SU-DHL-6 (cell line): ENCODE measurements at regions not wholly inside any gene's neighbourhood (a gene's known extent, or its start where the extent isn't known, plus 50 kb on each side); places are given as distances from the start of the nearest gene placed in this dataset.

Source experiments
- H2AFZ ChIP-seq: fragments of 200-600 bp; sonication (generic); 2 replicates; pipeline ENCODE4 v1.6.1; 2014; ENCODE audit warnings: low read depth, mild to moderate bottlenecking, moderate library complexity, mixed read lengths, antibody characterized with exemption, low read length; ENCODE audit not compliant: severe bottlenecking
- H3F3A ChIP-seq: fragments of 200-600 bp; shearing (Covaris generic); 2 replicates; pipeline ENCODE4 v1.6.0; 2016; ENCODE audit warnings: antibody characterized with exemption, mild to moderate bottlenecking; ENCODE audit not compliant: insufficient read depth
- H3K27ac ChIP-seq: fragments of 200-600 bp; sonication (generic); 2 replicates; pipeline ENCODE4 v1.5.1; 2016; ENCODE audit warnings: low read depth, mild to moderate bottlenecking, low read length, moderate library complexity, mixed read lengths
- H3K27me3 ChIP-seq: fragments of 200-600 bp; sonication (generic), shearing (Covaris generic); 2 replicates; pipeline ENCODE4 v1.6.0; 2014; ENCODE audit warnings: mild to moderate bottlenecking, low read length
- H3K36me3 ChIP-seq: fragments of 200-600 bp; sonication (generic); 2 replicates; pipeline ENCODE4 v1.6.1; 2014; ENCODE audit warnings: mild to moderate bottlenecking, low read length, mixed read lengths
- H3K4me2 ChIP-seq: fragments of 300-600, 200-600 bp; shearing (Covaris generic), sonication (generic); 2 replicates; pipeline ENCODE4 v1.6.0; 2014; ENCODE audit warnings: low read length, low read depth, mild to moderate bottlenecking; ENCODE audit not compliant: poor library complexity, severe bottlenecking
- H3K4me3 ChIP-seq: fragments of 200-600 bp; sonication (generic); 2 replicates; pipeline ENCODE4 v1.5.1; 2014; ENCODE audit warnings: antibody characterized with exemption, low read length, mild to moderate bottlenecking, mixed read lengths; ENCODE audit not compliant: insufficient read depth, poor library complexity, severe bottlenecking
- H3K79me2 ChIP-seq: fragments of 200-600 bp; sonication (generic); 2 replicates; pipeline ENCODE4 v1.6.1; 2014; ENCODE audit warnings: mild to moderate bottlenecking, low read length, moderate library complexity; ENCODE audit not compliant: insufficient read depth
- H3K9ac ChIP-seq: fragments of 200-600 bp; sonication (generic); 2 replicates; pipeline ENCODE4 v1.7.0; 2014; ENCODE audit warnings: mild to moderate bottlenecking, low read length
- H3K9me2 ChIP-seq: fragments of 200-600 bp; sonication (generic); replicated peaks from 2 replicates; pipeline ENCODE4 v1.6.1; 2014; ENCODE audit warnings: low read length; ENCODE audit not compliant: insufficient read depth
- H3K9me3 ChIP-seq: fragments of 200-600 bp; sonication (generic); 2 replicates; pipeline ENCODE4 v1.6.1; 2014; ENCODE audit warnings: low read length, mixed read lengths; ENCODE audit not compliant: insufficient read depth
- H4K20me1 ChIP-seq: fragments of 200-600 bp; sonication (generic); 2 replicates; pipeline ENCODE4 v1.6.1; 2014; ENCODE audit warnings: low read depth, mild to moderate bottlenecking, antibody characterized with exemption, low read length, moderate library complexity, mixed read lengths
- EZH2phosphoT487 ChIP-seq: fragments of 200-600 bp; sonication (generic), shearing (Covaris generic); conservative IDR thresholded peaks from 2 replicates; pipeline ENCODE4 v1.6.1; 2018; ENCODE audit warnings: mild to moderate bottlenecking, antibody characterized with exemption, low read length, moderate library complexity, mixed read lengths
- TF ChIP-seq, protein P1 (sequence below): fragments of 200-600 bp; sonication (generic); IDR thresholded peaks from one replicate; pipeline ENCODE4 v1.5.1; 2017; ENCODE audit warnings: antibody characterized with exemption, mild to moderate bottlenecking, low read length, moderate library complexity; ENCODE audit not compliant: insufficient read depth, poor library complexity, severe bottlenecking

DNA sequence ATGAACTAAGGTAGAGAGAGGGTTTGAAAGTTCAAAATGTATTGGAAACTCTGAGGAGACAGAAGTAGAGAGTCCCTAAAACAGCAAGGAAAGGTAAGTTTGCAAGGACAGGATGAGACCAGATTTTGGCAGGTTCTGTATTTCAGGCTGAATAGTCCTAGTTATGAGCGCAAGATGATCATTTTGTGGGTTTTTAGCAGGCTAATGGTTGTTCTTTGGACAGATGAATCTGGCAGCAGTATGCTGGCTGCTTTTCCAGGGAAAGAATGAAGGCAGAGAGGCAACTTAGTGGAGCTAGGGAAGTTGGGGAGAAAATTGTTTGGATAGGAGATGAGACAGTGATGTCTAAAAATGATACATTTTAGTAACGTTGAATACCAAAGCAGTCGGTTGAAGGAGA is 243.5 kb upstream of the NRIP1 start:
- no peak overlapping the region for H2AFZ ChIP-seq
- H3K4me3 ChIP-seq = no peak overlapping the region
- no peaks in the 10 kb centered on the region for H3K9me2 ChIP-seq
- H3F3A ChIP-seq = no peaks in the 10 kb centered on the region
- no peaks in the 10 kb centered on the region for H3K79me2 ChIP-seq
- TF ChIP-seq, protein P1, sequence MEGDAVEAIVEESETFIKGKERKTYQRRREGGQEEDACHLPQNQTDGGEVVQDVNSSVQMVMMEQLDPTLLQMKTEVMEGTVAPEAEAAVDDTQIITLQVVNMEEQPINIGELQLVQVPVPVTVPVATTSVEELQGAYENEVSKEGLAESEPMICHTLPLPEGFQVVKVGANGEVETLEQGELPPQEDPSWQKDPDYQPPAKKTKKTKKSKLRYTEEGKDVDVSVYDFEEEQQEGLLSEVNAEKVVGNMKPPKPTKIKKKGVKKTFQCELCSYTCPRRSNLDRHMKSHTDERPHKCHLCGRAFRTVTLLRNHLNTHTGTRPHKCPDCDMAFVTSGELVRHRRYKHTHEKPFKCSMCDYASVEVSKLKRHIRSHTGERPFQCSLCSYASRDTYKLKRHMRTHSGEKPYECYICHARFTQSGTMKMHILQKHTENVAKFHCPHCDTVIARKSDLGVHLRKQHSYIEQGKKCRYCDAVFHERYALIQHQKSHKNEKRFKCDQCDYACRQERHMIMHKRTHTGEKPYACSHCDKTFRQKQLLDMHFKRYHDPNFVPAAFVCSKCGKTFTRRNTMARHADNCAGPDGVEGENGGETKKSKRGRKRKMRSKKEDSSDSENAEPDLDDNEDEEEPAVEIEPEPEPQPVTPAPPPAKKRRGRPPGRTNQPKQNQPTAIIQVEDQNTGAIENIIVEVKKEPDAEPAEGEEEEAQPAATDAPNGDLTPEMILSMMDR = no peak
- TF ChIP-seq EZH2phosphoT487 = no peak
- no peak overlapping the region for H3K9ac ChIP-seq
- H3K27me3 ChIP-seq = no peaks in the 10 kb centered on the region
- no peaks in the 10 kb centered on the region for H4K20me1 ChIP-seq
- no peak overlapping the region for H3K27ac ChIP-seq
- H3K4me2 ChIP-seq = no peak overlapping the region
- H3K36me3 ChIP-seq = no peaks in the 10 kb centered on the region
- no peaks in the 10 kb centered on the region; the same call in 1 of the 2 replicates for H3K9me3 ChIP-seq

DNA sequence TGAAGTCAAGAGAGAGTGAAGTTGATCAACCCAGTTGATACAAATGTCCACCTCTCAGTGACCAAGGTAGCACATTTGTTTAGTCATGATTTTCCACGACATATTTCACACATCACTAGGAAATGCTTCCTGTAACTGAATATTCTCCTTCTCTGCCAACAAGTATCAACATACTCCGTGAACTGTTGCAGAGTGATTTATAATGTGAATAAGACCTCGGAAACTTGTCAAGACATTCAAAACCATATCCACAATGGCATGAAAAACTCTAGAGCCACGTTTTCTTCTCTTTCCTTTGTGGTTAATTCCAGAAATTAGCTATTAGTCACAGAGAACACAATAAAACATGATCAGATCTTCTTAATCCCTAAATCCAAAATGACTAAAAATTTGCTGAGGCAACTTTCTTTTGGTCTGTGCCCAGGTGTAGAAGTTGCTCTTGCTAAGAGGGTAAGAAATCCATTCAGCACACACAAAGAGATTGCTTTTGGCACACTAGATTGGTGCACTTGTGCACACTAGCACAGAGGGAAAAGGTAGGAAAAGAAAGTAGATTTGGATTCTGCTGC is 244.3 kb upstream of the NRIP1 start:
- Histone ChIP-seq H3K9me3 (no peaks in the 10 kb centered on the region; the same call in 1 of the 2 replicates), H3K36me3 (no peaks in the 10 kb centered on the region), H3K4me3 (no peak overlapping the region), H3K9ac (no peak overlapping the region), H3K27me3 (no peaks in the 10 kb centered on the region), H3K79me2 (no peaks in the 10 kb centered on the region), H4K20me1 (no peaks in the 10 kb centered on the region), H3K27ac (no peak overlapping the region), H3K9me2 (no peaks in the 10 kb centered on the region), H3F3A (no peaks in the 10 kb centered on the region), H3K4me2 (no peak overlapping the region), H2AFZ (no peak overlapping the region)
- TF ChIP-seq EZH2phosphoT487 = no peak
- TF ChIP-seq, protein P1 = no peak

DNA sequence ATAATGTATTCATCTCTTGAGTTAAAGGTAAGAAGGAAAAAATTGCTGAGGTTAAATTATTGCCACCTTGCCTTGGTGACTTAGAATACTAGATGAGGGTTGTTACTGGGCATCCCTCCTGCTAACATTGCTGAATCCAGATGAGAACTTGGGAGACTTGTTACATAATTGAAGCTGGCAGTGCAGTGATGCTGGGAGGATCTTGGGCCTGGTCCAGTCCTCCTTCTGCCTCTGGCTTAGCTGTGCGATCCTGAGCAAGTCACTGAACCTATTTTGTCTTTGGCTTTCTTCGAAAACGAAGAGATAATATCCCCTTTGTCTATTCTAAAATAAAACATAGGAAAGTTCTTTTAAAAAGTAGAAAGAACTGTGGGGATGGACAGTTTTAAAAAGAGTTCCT is 244.9 kb upstream of the NRIP1 start:
- Histone ChIP-seq H3K9me2 (no peaks in the 10 kb centered on the region), H3K9ac (no peak overlapping the region), H2AFZ (no peak overlapping the region), H3K79me2 (no peaks in the 10 kb centered on the region), H3K36me3 (no peaks in the 10 kb centered on the region), H3K9me3 (no peaks in the 10 kb centered on the region), H3K27me3 (no peaks in the 10 kb centered on the region), H3K27ac (no peak overlapping the region), H3K4me2 (no peak overlapping the region), H4K20me1 (no peaks in the 10 kb centered on the region), H3K4me3 (no peak overlapping the region), H3F3A (no peaks in the 10 kb centered on the region)
- no peak for TF ChIP-seq EZH2phosphoT487
- TF ChIP-seq, protein P1 = no peak
